Right renal cortex interstitium (tissue), 3 donors: ENCODE measurements at regions not wholly inside any gene's neighbourhood (a gene's known extent, or its start where the extent isn't known, plus 50 kb on each side); places are given as distances from the start of the nearest gene placed in this dataset.
"Not testable (repeated sequence)": the region's sequence is repeated elsewhere in the genome, so short reads cannot be mapped to it uniquely, and the experiment has no call there.

ENCODE experiments used
- DNase-seq, 3 donors: peaks; one replicate each; pipeline ENCODE4 v3.0.0-alpha.2; 2013; ENCODE audit warnings: low read depth in 3 of 3, low spot score in 2 of 3

- no peak for DNase-seq
Measured at GRCh38 chr7:91752102-91752501, 128.4 kb downstream of the MTERF1 start.

DNA sequence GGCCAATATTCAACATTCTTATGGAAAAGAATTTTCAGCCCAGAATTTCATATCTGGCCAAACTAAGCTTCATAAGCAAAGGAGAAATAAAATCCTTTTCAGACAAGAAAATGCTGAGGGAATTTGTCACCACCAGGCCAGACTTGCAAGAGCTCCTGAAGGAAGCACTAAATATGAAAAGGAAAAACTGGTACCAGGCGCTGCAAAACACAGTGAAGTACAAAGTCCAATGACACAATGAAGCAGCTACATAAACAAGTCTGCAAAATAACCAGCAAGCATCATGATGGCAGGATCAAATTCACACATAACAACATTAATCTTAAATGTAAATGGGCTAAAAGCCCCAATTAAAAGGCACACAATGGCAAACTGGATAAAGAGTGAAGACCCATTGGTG is 126.2 kb downstream of the MTERF1 start:
- DNase-seq, result not testable (repeated sequence)

DNA sequence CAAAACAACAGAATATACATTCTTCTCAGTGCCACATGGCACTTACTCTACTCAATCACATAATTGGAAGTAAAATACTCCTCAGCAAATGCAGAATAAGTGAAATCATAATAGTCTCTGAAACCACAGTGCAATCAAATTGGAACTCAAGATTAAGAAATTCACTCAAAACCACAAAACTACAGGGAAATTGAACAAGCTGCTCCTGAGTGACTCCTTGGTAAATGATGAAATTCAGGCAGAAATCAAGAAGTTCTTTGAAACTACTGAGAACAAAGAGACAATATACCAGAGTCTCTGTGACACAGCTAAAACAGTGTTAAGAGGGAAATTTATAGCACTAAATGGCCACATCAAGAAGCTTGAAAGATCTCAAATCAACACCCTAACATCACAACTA is 125.4 kb downstream of the MTERF1 start:
- DNase-seq, result not testable (repeated sequence)

DNA sequence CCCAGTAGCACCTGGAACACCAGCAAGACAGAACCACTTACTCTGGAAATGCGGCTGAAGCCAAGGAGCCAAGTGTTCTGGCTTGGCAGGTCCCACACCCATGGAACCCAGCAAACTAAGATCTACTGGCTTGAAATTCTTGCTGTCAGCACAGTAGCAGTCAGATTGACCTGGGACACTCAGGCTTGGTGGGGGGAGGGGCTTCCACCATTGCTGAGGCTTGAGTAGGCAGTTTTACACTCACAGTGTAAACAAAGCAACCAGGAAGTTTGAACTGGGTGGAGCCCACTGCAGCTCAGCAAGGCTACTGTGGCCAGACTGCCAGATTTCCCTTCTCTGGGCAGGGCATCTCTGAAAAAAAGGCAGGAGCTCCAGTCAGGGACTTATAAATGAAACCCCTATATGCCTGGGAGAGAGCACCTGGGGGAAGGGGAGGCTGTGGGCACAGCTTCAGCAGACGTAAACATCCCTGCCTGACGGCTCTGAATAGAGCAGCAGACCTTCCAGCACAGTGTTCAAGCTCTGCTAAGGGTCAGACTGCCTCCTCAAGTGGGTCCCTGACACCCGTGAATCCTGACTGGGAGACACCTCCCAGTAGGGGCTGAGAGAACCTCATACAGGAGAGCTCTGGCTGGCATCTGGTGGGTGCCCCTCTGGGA is 121.2 kb downstream of the MTERF1 start:
- no peak for DNase-seq

DNA sequence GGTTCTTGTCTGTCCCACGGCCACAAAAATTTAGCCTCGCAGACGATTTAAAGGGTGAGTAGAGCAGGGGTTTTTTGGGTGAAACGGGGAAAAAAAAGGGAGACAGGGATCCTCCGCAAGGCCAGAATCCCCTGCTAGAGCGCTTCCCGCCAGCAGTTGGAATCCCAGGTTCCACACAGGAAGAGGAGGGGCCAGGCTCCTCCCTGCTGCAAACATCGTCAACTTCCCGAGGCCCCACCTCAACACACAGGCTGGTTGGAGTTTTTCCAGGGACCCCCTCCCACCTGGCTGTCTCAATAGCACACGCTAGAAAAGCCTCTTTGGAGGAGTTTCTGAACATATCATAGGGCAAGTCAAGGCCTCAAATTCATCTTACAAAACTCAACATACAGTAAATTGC is 112.7 kb downstream of the MTERF1 start:
- no peak for DNase-seq

DNA sequence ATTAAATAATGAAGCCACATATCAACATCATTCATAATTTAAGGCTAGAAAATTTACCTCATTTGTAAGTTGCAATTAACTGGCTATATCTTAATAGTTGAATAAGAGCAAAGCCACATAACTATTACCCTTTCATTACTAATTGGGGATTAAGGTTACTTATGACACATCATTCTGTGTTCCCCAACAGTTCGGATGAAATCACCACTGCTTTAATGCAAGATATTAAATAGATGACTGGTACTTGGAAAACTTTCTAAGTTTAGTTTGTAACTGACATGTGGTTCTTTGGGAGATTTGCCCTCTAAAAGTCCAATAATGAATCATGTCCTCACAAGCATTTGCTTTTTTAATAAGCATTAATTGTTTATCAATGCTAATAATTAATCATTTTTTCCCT is 109.1 kb downstream of the MTERF1 start:
- DNase-seq, result no peak

DNA sequence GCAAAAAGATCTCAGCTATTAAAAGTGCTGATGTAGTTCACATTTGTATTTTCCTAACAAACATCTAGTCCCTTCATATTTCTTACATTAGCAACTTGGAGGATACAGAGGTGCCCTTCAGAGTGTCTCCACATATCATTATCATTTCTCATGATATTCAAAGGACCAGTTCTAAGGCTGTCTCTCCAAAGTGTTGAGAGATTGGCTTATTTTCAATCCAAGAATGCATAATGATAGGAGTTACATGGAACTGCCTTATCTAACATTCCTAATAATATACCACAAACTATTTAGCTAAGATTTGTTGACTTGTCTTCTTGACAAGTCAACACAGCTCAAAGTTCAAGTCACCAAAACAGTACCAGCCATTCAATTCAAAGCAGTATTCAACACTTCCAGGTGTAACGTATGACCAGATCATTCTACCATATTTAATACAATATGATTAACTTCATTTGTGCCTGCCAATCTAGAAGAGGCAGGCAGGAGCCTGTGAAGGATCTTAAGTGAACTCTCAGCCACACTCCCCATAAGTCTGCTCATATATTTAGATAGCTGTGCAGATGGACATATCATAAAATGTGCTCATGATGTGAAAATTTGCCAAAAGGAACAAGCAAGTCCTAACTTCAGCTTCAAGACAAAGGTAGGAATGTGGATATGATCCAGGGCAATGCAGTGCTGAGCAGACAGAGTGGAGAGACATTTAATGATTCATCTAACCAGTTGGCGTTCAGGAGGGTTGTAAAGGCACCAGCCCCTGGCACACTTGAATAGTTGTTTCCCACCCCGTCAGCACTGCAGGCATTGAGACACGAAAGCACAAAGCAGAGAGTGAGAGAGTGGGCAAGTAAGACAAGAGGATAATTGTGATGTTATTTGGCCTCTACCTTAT is 108.3 kb downstream of the MTERF1 start:
- no peak for DNase-seq

DNA sequence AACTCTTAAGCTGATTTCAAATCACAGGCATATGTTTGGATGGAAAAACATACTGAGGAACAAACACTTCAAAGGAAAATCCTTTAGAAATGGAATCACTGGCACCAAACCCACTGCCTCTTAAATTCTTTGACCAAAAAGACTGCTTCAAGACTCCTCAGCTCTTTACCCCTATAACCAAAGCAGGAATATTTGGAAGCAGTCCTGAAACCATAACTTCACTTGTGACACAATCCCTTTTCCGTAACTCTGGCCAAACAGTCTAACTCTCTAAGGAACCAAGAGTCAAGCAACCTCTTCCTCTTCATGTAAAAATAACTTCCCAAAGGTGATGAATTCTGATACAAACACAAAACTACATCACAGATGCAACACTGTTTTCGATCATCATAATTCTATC is 104.3 kb downstream of the MTERF1 start:
- no peak for DNase-seq

- no peak for DNase-seq
Measured at GRCh38 chr7:91777522-91777921, 103.0 kb downstream of the MTERF1 start.

GRCh38 chr7:91778416-91778815 is 102.1 kb downstream of the MTERF1 start:
- no peak for DNase-seq

GRCh38 chr7:91780521-91780920 is 100.0 kb downstream of the MTERF1 start:
- DNase-seq, result no peak

GRCh38 chr7:91784469-91784868 is 96.0 kb downstream of the MTERF1 start:
- no peak for DNase-seq

- peak in 2 of 3 donors; percentile 16 to 25 for DNase-seq
Measured at GRCh38 chr7:91787931-91788330, 92.6 kb downstream of the MTERF1 start.

DNA sequence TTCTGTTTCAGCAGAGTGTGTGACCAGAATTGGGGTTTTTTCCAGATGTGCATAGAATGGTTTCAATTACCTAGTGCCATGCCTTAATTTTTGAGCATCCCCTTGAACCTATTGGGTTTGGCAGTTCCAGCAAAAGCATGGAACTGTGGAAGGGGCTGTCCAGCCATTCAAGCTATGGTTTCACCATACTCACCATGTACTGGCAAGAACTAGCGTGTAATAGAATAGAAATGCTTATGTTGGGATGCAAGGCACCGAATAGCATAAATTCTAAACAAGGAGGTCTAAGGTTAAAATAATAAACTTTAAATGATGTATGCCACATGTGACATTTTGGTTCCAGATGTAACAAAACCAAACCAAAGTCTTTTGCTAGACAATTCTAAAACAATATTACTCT is 91.4 kb downstream of the MTERF1 start:
- DNase-seq, result no peak

- no peak for DNase-seq
Measured at GRCh38 chr7:91789558-91789957, 90.9 kb downstream of the MTERF1 start.

DNA sequence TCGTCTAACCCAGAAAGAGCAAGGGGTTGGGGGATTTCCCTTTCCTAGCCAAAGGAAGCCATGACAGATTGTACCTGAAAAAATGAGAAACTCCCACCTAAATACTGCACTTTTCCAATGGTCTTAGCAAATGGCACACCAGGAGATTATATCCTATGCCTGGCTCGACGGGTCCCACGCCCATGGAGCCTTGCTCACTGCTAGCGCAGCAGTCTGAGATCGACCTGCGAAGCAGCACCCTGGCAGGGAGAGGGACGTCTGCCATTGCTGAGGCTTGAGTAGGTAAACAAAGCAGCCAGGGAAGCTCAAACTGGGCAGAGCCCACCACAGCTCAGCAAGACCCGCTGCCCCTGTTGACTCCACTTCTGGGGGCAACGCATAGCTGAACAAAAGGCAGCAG is 89.9 kb downstream of the MTERF1 start:
- not testable (repeated sequence) for DNase-seq

GRCh38 chr7:91796122-91796521 is 84.4 kb downstream of the MTERF1 start:
- DNase-seq, result no peak

DNA sequence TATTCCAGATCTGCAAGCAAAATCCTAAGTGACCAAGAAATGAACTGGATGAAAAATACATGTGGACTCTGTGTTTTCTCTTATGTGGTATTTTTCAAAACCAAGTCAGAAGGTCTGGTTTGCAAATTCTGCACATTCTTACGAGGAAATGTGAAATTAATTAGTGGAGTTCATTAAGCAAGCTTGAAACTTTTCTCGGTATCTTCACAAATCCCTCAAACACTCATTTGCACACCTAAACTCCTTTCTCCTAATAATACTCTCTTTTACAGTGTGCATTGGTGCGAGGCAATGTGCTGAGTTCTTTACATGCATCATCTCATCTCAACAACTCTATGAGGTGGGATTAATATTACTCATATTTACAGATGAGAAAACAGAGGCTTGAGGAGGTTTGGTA is 82.1 kb downstream of the MTERF1 start:
- DNase-seq, result no peak

GRCh38 chr7:91800389-91800788 is 80.1 kb downstream of the MTERF1 start:
- DNase-seq, result no peak

GRCh38 chr7:91801331-91801983 is 79.0 kb downstream of the MTERF1 start:
- DNase-seq, result no peak

DNA sequence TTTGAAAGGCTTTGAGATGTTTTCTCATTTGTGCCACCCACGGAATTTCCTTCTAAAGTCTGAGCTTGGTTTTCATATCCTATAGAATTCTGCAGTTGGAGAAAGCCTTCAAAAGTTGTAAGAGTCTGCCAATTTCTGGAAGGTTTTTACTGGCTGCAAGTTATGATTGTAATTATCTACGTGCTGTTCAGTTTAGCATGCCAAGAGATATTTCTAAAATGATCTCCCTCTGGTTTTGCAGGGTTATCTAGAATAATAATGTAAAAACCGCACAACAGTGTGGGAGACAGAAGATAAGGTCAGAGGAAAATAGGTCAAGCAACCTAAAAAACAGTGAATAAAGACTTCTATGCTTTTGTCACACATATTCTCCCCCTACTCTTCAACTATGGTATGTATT is 69.3 kb downstream of the MTERF1 start:
- DNase-seq, result no peak

GRCh38 chr7:91811641-91812040 is 68.9 kb downstream of the MTERF1 start:
- no peak for DNase-seq
